ENCODE measurements at regions not wholly inside any gene's neighbourhood (a gene's known extent, or its start where the extent isn't known, plus 50 kb on each side); places are given as distances from the start of the nearest gene placed in this dataset.

DNA sequence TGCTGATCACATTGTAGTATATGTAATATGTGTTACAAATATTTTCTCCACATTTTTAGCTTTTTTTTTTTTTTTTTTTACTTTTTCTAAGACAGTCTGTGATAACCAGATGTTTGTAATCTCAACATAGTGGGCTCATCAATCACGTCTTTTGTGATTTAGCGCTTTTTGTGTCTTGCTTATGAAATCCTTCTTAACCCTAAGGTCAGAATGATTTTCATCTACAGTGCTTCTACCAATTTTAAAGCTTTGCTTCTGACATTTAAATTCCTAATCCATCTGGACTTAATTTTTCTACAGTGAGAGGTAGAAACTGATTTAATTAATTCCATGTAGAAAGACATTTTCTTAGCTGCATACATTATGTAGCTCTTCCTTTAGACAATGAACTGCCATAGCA, 626.4 kb downstream of the TNS3 start:
- Histone ChIP-seq H3K27ac (ENCODE audit: low read length in 2 of 2) (no peak overlapping the region), H2AFZ (ENCODE audit: insufficient read depth, low read depth, low read length, poor library complexity, severe bottlenecking) (no peak overlapping the region), H4K20me1 (ENCODE audit: control insufficient read depth, insufficient read depth, low read length, poor library complexity, severe bottlenecking) (no peaks in the 10 kb centered on the region), H3K9me3 (ENCODE audit: control extremely low read depth in 1 of 3, control insufficient read depth in 2 of 3, insufficient read depth in 1 of 3, low read length in 2 of 3) (no peaks in the 10 kb centered on the region), H3K27me3 (replicated peaks in 1 of 4; ENCODE audit: control extremely low read depth in 1 of 4, control insufficient read depth in 3 of 4, insufficient read depth in 4 of 4, low read length in 3 of 4) (no peaks in the 10 kb centered on the region), H3K4me2 (replicated peaks; ENCODE audit: low read depth, low read length, poor library complexity, severe bottlenecking) (no peak overlapping the region), H3K9ac (ENCODE audit: low read length) (no peak overlapping the region), H3K4me3 (ENCODE audit: control extremely low read depth in 1 of 5, extremely low read depth in 1 of 5, insufficient read depth in 1 of 5, low read depth in 2 of 5, low read length in 4 of 5) (no peak overlapping the region), H3K36me3 (replicated peaks in 1 of 2; ENCODE audit: control extremely low read depth in 1 of 2, control insufficient read depth in 1 of 2, extremely low read depth in 1 of 2, insufficient read depth in 2 of 2, low read length in 1 of 2) (no peaks in the 10 kb centered on the region), H3K79me2 (ENCODE audit: control insufficient read depth, insufficient read depth, low read length) (no peaks in the 10 kb centered on the region), H3K4me1 (ENCODE audit: control insufficient read depth in 2 of 2, insufficient read depth in 2 of 2, low read length in 2 of 2) (no peaks in the 10 kb centered on the region)
- Mint-ChIP-seq H3K27me3 (peaks cover 3% of the 10 kb centered on the region), H3K4me1 (no peaks in the 10 kb centered on the region), H3K9me3 (ENCODE audit: insufficient read depth) (no peaks in the 10 kb centered on the region), H3K4me3 (no peak overlapping the region), H3K27ac (no peak overlapping the region)
- ATAC-seq (ENCODE audit: low read depth): no peak
- ChIA-PET CTCF (no interaction called here), POLR2A (no interaction called here)
- no peak for DNase-seq
- WGBS (ENCODE audit: insufficient coverage): 100% methylated on average over 2 of the region's 2 CpGs
- intact Hi-C loops (cut with micrococcal nuclease): no loop called here
- no peak for TF ChIP-seq EZH2 (IDR thresholded peaks at IDR 0.05; ENCODE audit: borderline replicate concordance, insufficient read depth, low read depth, low read length, poor library complexity, severe bottlenecking)
- TF ChIP-seq, protein P1, sequence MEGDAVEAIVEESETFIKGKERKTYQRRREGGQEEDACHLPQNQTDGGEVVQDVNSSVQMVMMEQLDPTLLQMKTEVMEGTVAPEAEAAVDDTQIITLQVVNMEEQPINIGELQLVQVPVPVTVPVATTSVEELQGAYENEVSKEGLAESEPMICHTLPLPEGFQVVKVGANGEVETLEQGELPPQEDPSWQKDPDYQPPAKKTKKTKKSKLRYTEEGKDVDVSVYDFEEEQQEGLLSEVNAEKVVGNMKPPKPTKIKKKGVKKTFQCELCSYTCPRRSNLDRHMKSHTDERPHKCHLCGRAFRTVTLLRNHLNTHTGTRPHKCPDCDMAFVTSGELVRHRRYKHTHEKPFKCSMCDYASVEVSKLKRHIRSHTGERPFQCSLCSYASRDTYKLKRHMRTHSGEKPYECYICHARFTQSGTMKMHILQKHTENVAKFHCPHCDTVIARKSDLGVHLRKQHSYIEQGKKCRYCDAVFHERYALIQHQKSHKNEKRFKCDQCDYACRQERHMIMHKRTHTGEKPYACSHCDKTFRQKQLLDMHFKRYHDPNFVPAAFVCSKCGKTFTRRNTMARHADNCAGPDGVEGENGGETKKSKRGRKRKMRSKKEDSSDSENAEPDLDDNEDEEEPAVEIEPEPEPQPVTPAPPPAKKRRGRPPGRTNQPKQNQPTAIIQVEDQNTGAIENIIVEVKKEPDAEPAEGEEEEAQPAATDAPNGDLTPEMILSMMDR (IDR thresholded peaks at IDR 0.05): no peak

DNA sequence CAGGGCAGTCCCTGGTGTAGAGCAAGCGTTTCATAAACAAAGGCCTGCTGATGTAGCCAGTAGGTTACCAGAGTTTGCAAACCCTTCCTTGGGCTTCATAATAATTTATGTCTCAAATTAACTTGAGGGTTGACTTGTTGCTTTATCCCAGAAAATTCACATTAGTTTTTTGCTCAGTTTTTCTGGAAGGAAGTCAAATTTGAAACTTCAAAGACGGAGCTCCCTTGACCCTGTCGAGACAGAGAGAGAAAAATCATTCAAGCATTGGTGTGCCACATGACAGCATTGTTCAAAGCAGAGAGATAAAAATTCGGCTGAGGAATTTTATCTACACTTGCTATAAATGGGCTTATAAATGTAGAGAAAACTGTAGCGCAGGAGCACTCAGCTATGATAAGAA, 627.7 kb downstream of the TNS3 start:
- Histone ChIP-seq H3K9ac (ENCODE audit: low read length) (no peak overlapping the region), H3K36me3 (replicated peaks in 1 of 2; ENCODE audit: control extremely low read depth in 1 of 2, control insufficient read depth in 1 of 2, extremely low read depth in 1 of 2, insufficient read depth in 2 of 2, low read length in 1 of 2) (no peaks in the 10 kb centered on the region), H3K79me2 (ENCODE audit: control insufficient read depth, insufficient read depth, low read length) (no peaks in the 10 kb centered on the region), H3K4me2 (replicated peaks; ENCODE audit: low read depth, low read length, poor library complexity, severe bottlenecking) (no peak overlapping the region), H4K20me1 (ENCODE audit: control insufficient read depth, insufficient read depth, low read length, poor library complexity, severe bottlenecking) (no peaks in the 10 kb centered on the region), H3K27me3 (replicated peaks in 1 of 4; ENCODE audit: control extremely low read depth in 1 of 4, control insufficient read depth in 3 of 4, insufficient read depth in 4 of 4, low read length in 3 of 4) (no peaks in the 10 kb centered on the region), H3K4me3 (ENCODE audit: control extremely low read depth in 1 of 5, extremely low read depth in 1 of 5, insufficient read depth in 1 of 5, low read depth in 2 of 5, low read length in 4 of 5) (no peak overlapping the region), H3K4me1 (ENCODE audit: control insufficient read depth in 2 of 2, insufficient read depth in 2 of 2, low read length in 2 of 2) (no peaks in the 10 kb centered on the region), H3K9me3 (ENCODE audit: control extremely low read depth in 1 of 3, control insufficient read depth in 2 of 3, insufficient read depth in 1 of 3, low read length in 2 of 3) (no peaks in the 10 kb centered on the region), H2AFZ (ENCODE audit: insufficient read depth, low read depth, low read length, poor library complexity, severe bottlenecking) (no peak overlapping the region), H3K27ac (ENCODE audit: low read length in 2 of 2) (no peak overlapping the region)
- no peak for ATAC-seq (ENCODE audit: low read depth)
- Mint-ChIP-seq H3K9me3 (ENCODE audit: insufficient read depth) (no peaks in the 10 kb centered on the region), H3K4me3 (no peak overlapping the region), H3K27ac (no peak overlapping the region), H3K27me3 (peaks cover 3% of the 10 kb centered on the region), H3K4me1 (no peaks in the 10 kb centered on the region)
- DNase-seq: no peak
- 50% methylated on average over 2 of the region's 5 CpGs for WGBS (ENCODE audit: insufficient coverage)
- intact Hi-C loops (cut with micrococcal nuclease): no loop called here
- POLR2A ChIA-PET: no interaction called here
- TF ChIP-seq EZH2 (IDR thresholded peaks at IDR 0.05; ENCODE audit: borderline replicate concordance, insufficient read depth, low read depth, low read length, poor library complexity, severe bottlenecking): no peak
- TF ChIP-seq, protein P1 (IDR thresholded peaks at IDR 0.05): no peak
- CTCF ChIA-PET: no interaction called here
